Mucosa of descending colon (tissue), 3 donors: ENCODE measurements at regions not wholly inside any gene's neighbourhood (a gene's known extent, or its start where the extent isn't known, plus 50 kb on each side); places are given as distances from the start of the nearest gene placed in this dataset.
"Not testable (repeated sequence)": the region's sequence is repeated elsewhere in the genome, so short reads cannot be mapped to it uniquely, and the experiment has no call there.

Source experiments
- ATAC-seq: fragments of 200-7000 bp; cut with Tn5 transposase; one replicate; pipeline ENCODE4 v1.9.1; 2020; ENCODE audit warnings: mild to moderate bottlenecking, moderate library complexity
- DNase-seq, 3 donors: peaks; one replicate each; pipeline ENCODE4 v3.0.0-alpha.2; 2020
- H3K36me3 ChIP-seq: fragments of 200-600 bp; one replicate; pipeline ENCODE4 v1.8.0; 2021; ENCODE audit warnings: low read depth, mild to moderate bottlenecking
- H3K4me1 ChIP-seq: fragments of 200-600 bp; one replicate; pipeline ENCODE4 v1.8.0; 2021; ENCODE audit warnings: low read depth, mild to moderate bottlenecking
- H3K4me3 ChIP-seq: fragments of 200-600 bp; one replicate; pipeline ENCODE4 v1.8.0; 2021; ENCODE audit warnings: mild to moderate bottlenecking
- H3K9me3 ChIP-seq: fragments of 200-600 bp; one replicate; pipeline ENCODE4 v1.8.0; 2021; ENCODE audit warnings: mild to moderate bottlenecking
- intact Hi-C, 2 donors: fragments of 100-400 bp; cut with DNase I in 1 of 2; cut with micrococcal nuclease in 1 of 2; formaldehyde crosslinking; loops; one replicate each; pipeline versions ENCODE4 v1.11.0 to v1.11.1; 2022; cut with DNase I, micrococcal nuclease
- TF ChIP-seq, protein P1 (sequence below): fragments of 200-600 bp; IDR thresholded peaks from one replicate; pipeline ENCODE4 v1.8.0; 2022; ENCODE audit warnings: antibody characterized with exemption, mild to moderate bottlenecking
- donor health status: DM: no; HTN: no; CAD: no; lungs with moderate emphysema.
- donor health status: DM: no; HTN: no; CAD: no.
- donor health status: DM: no; HTN: yes; CAD: no.

GRCh38 chr21:32823296-32823695, 51.7 kb upstream of the PAXBP1 start:
- H3K9me3 ChIP-seq, H3K36me3 ChIP-seq, intact Hi-C loops, H3K4me3 ChIP-seq, H3K4me1 ChIP-seq, DNase-seq, ATAC-seq: not testable (repeated sequence)

DNA sequence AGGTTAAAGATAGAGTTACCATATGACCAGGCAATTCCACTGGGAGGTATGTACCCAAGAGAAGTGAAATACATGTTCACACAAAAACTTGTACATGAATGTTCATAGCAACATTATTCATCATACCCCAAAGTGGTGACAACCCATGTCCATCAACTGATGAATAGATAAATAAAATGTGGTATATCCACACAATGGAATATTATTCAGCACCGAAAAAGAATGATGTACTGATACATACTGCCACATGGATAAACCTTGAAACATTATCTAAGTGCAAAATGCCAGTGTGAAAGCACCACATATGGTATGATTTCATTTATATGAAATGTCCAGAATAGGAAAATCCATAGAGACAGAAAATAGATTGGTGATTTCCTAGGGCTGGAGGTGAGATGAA, 53.4 kb upstream of the PAXBP1 start:
- Histone ChIP-seq H3K36me3 (no peaks in the 10 kb centered on the region), H3K4me3 (no peak overlapping the region), H3K9me3 (no peaks in the 10 kb centered on the region), H3K4me1 (no peaks in the 10 kb centered on the region)
- intact Hi-C loops: loop anchor here in 1 of 2 donors (5.0 kb wide), 2 partner anchors 43 to 173 kb away; no protein-coding TSS in a partner anchor
- TF ChIP-seq, protein P1, sequence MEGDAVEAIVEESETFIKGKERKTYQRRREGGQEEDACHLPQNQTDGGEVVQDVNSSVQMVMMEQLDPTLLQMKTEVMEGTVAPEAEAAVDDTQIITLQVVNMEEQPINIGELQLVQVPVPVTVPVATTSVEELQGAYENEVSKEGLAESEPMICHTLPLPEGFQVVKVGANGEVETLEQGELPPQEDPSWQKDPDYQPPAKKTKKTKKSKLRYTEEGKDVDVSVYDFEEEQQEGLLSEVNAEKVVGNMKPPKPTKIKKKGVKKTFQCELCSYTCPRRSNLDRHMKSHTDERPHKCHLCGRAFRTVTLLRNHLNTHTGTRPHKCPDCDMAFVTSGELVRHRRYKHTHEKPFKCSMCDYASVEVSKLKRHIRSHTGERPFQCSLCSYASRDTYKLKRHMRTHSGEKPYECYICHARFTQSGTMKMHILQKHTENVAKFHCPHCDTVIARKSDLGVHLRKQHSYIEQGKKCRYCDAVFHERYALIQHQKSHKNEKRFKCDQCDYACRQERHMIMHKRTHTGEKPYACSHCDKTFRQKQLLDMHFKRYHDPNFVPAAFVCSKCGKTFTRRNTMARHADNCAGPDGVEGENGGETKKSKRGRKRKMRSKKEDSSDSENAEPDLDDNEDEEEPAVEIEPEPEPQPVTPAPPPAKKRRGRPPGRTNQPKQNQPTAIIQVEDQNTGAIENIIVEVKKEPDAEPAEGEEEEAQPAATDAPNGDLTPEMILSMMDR: no peak
- DNase-seq (no peak), ATAC-seq (no peak)

GRCh38 chr21:32826329-32827167, 55.0 kb upstream of the PAXBP1 start:
- peak; percentile 94 for ATAC-seq
- Histone ChIP-seq H3K4me3 (no peak overlapping the region), H3K9me3 (no peaks in the 10 kb centered on the region), H3K36me3 (no peaks in the 10 kb centered on the region), H3K4me1 (no peaks in the 10 kb centered on the region)
- TF ChIP-seq, protein P1: peak; percentile 36
- DNase-seq: peak in 1 of 3 donors; percentile 83
- intact Hi-C loops: loop anchor here in 1 of 2 donors (5.0 kb wide), 2 partner anchors 44 to 174 kb away; no protein-coding TSS in a partner anchor

- intact Hi-C loops: loop anchor here in 1 of 2 donors (5.0 kb wide), 2 partner anchors 47 to 177 kb away; no protein-coding TSS in a partner anchor
- H3K4me1 ChIP-seq: no peaks in the 10 kb centered on the region
- DNase-seq (no peak), ATAC-seq (no peak)
- no peak overlapping the region for H3K4me3 ChIP-seq
- no peaks in the 10 kb centered on the region for H3K9me3 ChIP-seq
- TF ChIP-seq, protein P1: no peak
- no peaks in the 10 kb centered on the region for H3K36me3 ChIP-seq
Measured at GRCh38 chr21:32828908-32829307, 57.4 kb upstream of the PAXBP1 start.

DNA sequence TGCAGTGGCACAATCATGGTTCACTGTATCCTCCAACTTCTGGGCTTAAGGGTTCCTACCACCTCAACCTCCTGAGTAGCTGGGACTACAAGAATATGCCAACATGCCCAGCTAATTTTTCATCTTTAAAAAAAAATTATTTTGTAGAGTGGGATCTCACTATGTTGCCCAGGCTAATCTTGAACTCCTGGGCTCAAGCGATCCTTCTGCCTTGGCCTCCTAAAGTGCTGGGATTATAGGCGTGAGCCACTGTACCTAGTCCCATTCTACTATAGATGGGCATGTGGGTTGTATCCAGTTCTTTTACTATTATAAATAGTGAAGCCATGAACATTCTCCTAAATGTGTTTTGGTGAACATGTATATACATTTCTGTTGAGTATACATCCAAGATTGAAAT, 57.9 kb upstream of the PAXBP1 start:
- no peak for ATAC-seq
- no peak for DNase-seq
- intact Hi-C loops: loop anchor here in 1 of 2 donors (5.0 kb wide), 2 partner anchors 47 to 177 kb away; no protein-coding TSS in a partner anchor
- Histone ChIP-seq H3K4me3 (no peak overlapping the region), H3K36me3 (no peaks in the 10 kb centered on the region), H3K9me3 (no peaks in the 10 kb centered on the region), H3K4me1 (no peaks in the 10 kb centered on the region)
- TF ChIP-seq, protein P1: no peak

GRCh38 chr21:32831779-32832178, 60.2 kb upstream of the PAXBP1 start:
- intact Hi-C loops: loop anchor here (10.0 kb wide), 1 partner anchor 363 kb away; no protein-coding TSS in a partner anchor
- not testable (repeated sequence) for H3K4me1 ChIP-seq, DNase-seq, ATAC-seq, H3K4me3 ChIP-seq, H3K9me3 ChIP-seq, H3K36me3 ChIP-seq
